Islet of Langerhans (tissue), 1 donor: ENCODE measurements at regions not wholly inside any gene's neighbourhood (a gene's known extent, or its start where the extent isn't known, plus 50 kb on each side); places are given as distances from the start of the nearest gene placed in this dataset.

Source experiments
- FAIRE-seq: peaks from one replicate; lab custom pipeline; 2011; peaks lifted over from hg19 to GRCh38; lab: Jason Lieb, UNC

DNA sequence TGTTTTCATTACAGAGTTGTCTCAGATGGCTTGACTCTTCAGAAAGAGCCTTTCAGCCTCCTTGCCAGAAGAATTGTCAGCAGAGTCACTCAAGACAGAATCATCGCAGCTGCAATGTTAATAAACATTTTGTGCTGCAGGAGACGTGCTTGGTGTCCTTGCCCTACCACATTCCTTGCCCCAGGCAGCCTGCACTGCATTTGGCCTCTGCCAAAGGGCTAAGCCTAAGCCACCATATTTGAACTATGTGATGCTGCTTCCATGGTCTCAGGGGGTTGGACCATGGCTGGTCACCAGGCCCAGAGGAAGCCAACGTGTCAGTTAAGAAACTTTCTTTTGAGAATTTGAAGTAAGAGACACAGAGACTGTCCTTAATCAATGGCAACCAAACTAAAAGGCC, 145.4 kb downstream of the ACTL7B start:
- FAIRE-seq: no peak

DNA sequence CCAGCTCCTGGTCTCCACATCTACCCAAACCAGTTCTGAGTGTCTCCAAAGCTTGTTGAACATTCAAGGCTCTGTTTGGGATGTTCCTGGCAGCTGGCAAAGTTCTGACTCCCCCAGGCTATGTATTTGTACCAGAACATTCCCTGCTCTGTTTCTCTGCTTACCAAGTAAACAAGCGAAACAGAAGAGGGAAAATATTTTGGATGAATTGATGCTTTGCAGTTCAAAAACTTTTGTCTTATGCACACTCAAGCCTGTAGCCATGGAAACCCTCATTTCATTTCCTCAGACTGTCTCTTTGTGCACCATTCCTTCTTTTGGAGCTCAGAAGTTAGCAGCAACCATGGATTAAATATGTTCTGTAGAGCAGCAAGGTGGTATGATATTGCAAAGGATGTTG, 145.8 kb downstream of the ACTL7B start:
- no peak for FAIRE-seq

DNA sequence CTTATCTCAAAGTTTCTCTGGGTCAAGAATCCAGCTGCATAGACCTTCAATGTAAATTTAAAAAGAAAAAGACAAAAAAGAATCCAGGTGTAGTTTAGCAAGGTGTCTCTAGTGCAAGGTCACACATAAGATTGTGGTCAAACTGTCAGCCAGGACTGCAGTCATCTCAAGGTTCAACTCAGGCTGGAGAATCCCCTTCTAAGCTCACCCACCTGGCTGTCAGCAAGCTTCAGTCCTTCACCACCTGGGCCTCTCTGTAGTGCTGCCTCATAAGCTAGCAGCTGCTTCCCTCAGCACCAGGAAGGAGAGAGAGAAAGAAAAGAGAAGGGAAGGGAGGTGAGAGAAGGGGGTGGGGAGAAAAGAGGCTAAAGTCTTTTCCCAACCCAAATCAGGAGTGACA, 146.7 kb downstream of the ACTL7B start:
- no peak for FAIRE-seq

DNA sequence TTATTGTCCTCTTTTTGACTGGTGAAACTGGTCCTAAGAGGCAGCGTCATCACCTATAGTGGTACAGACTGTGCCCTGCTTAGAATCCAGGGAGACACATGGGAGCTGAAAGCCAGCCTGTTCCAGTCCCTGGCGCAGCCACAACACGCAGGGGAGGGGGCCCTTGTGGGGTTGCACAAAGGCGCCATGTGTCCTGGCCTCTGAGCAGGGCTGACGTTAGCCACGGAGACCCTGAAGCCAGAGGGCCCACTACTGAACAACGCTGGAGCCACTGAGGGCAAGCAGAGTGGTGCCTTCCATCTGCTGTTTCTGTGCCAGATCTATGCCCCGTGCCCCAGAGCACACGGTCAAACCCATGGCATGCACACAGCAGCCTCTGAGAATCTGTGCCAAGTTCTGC, 147.3 kb downstream of the ACTL7B start:
- FAIRE-seq: no peak

DNA sequence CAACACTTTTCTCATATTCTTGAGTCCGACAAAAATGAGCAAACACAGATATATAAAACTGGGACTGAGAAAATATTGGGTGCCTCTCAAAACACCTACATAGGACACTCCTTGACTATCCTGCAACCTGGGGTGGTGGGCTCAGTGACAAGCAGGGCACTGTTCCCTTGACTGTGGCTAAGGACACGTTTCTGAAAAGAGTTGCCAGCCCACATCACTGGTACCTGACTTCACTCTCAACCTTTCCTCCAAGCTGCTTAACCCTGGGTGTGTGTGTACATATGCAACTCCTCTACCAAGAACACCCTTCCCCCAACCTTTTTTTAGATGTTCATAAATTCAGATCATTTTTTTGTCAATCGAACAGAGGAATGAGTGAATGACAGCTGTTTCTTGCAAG, 148.7 kb downstream of the ACTL7B start:
- no peak for FAIRE-seq

DNA sequence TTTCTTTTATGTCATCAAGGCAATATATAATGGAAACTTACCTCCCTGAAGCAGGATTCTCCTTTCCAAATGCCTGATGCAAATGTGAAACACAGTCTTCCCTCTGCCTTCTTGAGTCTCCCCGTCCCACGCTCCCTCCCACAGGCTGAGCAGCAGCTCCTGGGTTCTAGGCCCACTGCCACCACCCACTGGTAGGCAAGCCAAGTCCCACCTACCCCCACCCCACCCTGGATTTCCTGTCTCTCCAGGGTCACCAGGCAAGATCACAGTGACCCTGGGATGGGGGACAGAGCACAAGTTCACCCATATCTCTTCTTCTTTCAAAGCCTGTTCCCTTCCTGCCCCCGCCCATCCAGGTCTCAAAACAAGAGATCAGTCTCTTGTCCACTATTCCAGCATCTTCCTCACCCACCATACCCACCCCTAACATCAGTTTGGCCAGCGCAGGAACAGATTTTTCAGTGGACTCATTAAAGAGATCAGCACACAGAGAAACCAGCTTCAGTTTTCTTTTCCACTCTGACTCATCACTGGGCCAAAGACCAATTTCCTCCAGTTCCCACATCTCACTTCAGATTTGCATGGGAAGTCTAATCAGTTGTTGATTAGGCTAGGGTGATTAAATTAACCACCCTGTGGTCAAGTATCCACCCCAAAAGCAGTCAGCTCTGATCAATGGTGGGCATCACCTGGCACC, 151.5 kb downstream of the ACTL7B start:
- FAIRE-seq: no peak

DNA sequence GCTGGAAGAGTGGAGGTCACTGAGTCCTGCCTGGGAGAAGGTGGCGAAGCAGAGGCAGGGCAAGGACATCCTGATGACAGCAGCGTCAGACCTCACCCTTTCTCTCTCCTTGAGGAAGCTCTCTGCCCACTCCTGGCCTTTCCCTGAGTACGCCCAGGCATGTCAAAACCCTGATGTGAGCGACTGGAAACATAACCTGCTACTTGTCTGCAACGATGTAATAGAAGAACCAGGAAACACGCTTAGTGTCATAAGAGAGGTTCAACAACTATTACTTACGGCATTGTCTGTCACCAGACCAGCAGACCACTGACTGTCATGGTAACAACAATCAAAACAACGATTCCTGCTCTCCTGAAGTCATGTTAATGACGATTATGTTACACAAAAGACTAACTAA, 152.4 kb downstream of the ACTL7B start:
- FAIRE-seq: no peak

DNA sequence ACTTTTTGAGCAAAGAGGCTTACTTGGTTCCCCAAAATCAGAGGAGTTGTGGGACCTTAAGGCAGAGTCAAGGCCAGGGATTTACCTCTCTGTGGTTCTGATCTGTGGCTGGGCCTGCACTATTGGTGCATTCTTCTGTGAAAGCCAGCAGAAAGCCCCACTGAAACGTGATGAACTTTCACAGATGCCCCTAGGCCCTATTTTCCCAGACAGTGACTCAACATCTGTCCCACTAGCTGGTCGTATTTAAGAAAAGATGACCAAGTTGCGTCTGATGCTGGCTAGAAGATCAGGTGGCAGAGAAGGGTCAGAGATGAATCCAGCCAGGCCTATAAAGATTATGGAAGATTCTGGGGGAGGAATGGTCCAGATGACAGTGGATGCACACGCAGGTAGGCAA, 153.1 kb downstream of the ACTL7B start:
- FAIRE-seq: no peak

DNA sequence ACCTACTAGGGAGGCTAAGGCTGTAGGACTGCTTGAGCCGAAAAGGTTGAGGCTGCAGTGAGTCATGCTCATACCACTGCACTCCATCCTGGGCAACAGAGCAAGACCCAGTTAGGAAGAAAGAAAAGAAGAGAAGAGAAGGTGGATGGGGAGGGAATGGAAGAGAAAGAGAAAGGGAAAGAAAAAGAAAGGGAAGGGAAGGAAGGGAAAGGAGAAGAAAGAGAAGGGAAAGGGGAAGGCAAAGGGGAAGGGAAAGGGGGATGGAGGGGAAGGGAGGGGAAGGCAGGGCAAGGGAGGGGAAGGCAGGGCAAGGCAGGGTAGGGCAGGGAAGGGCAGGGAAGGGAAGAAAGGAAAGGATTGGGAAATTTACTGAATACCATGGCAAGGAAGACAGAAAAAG, 157.0 kb downstream of the ACTL7B start:
- no peak for FAIRE-seq

DNA sequence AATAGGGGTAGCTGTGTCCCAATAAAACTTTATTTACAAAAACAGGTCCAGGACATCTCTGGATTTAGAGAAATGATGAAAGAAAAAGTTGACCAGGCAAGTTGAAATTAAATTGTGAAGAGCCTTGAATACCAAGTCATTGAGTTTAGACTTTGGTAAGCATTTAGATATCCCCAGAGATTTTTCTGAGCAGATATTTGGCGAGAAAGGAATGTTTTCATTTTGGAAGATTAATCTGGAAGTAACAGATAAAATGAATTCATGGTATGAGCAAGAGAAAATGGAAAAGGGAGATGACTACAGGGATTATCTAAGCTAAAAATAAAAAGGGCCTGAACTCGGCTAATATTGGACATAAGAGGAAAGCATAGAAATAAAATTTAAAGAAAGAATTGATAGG, 157.6 kb downstream of the ACTL7B start:
- no peak for FAIRE-seq

DNA sequence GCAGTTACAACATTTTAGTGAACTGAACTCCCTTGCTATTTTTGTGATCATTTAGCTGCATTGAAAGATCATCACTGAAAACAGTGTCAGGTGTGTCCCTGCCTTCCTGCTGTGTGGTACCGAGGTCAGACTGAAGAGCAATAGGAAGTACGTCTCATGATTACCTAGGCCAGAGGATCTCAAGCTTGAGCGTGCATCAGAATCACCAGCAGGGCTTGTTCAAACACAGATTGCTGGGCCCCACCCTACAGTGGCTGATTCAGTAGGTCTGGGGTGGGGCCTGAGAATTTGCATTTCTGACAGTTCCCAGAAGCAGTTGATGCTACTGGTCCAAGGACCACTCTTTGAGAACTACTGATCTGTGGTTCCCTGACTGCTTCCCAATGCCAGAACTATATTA, 159.6 kb downstream of the ACTL7B start:
- no peak for FAIRE-seq

DNA sequence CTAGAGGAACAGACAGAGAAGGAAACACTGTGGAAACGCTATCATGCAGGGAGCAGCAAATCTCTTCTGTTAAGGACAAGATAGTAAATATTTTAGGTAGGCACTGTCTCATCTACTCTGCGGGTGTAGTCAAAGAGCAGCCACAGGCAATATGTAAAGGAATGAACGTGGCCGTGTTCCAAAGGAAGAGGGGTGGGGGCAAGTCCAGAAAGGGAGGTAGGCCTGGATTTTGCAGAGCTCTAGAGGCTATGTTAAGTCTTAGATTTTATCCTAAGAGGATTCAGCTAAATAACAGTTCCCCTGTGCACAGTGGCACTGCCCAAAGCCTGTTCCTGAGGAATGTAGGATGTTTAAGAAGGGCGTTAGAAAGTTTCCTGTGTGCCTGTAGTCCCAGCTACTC, 161.6 kb downstream of the ACTL7B start:
- no peak for FAIRE-seq

DNA sequence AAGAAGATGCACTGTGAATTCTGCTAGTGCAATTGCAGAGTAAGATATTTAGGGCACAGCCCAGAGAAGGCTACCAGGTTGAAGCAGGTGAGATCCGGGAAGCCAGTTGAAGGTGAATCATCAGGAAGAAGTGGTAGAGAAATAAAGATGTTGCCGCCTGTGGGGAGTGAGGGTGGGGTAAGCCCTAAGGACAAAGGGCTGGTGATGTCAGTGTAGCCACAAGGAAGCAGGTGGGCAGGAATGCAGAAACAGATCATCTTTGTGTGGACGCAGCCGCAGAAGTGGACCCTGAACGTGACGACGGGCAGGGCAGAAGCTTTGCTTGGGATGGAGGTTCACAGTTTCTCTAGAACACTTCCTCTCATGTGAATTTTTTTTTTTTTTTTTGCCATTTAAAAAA, 164.2 kb downstream of the ACTL7B start:
- no peak for FAIRE-seq

DNA sequence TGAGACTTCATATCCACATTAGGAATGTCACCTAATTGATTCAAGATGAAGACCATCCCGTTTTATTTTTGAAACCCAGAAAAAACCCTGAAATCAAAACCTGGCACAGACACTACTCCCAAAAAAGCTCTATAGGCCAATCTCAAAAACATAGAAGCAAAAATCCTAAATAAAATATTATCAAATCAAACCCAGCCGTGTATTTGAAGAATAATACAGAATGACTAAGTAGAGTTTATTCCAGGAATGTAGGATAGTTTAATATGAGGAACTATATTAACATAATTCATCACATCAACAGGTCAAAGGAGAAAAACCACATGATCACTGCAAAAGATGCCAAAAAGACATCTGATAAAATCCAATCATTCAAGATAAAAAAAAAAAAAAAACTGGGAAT, 167.1 kb downstream of the ACTL7B start:
- FAIRE-seq: no peak

DNA sequence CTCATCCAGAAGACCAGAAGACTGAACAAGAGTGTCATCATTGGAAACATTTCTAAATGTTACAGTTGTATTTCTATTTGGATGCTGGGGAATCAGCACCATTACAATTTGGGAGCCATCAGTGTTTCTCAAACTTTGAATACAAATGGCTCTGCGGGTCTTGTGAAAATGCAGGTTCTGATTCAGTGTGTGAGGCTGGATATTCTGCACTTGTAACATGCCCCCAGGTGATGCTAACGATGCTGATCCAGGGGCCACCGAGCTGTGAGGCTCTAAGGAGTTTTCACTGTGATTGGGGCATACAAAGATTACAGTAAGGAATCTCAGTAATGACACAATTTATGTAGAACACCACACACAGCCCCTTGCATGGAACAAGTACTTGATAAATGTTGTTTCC, 167.7 kb downstream of the ACTL7B start:
- no peak for FAIRE-seq

DNA sequence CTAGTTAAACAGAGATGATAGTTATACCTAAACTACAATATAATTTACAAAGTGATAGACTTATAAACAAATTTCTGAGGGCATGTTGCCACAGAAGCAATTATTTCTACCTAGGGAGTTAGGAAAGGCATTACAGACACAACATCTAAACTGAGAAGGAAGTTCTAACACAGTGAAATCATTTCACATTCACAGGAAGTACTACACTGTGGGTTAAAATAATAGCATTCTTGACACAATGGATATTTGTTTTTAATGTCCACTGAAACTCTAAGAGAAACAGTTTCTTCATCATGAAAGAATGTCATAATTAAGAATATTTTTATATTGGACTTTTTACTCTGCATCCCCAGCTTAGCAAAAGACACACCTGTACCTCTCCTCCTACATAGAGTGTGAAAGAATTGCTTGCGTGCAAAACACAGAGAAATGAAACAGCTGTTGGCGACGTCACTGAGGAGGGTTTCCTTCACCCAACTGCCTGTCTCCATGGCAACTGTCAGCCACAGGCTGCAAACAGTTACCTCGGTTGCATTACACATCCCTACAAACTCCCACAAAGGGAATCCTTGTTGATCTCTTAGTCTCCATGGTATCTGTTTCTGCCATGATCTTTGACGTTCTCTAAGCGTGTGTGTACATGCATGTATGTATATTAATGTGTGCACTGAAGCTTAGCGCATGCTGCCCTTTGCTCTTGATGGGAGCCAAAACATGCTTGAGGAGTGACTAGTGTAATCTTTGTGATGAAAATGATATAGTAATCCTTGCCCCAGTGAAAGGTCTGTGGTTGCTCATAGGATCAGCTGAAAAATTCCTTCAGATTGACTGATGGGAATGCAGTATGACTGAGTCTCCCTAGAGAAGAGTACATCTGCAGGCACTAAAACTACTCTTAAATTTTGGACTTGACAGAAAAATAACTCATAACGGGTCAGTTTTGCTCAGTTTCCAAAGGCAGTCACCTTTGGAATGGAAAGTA, 168.5 kb downstream of the ACTL7B start:
- no peak for FAIRE-seq

DNA sequence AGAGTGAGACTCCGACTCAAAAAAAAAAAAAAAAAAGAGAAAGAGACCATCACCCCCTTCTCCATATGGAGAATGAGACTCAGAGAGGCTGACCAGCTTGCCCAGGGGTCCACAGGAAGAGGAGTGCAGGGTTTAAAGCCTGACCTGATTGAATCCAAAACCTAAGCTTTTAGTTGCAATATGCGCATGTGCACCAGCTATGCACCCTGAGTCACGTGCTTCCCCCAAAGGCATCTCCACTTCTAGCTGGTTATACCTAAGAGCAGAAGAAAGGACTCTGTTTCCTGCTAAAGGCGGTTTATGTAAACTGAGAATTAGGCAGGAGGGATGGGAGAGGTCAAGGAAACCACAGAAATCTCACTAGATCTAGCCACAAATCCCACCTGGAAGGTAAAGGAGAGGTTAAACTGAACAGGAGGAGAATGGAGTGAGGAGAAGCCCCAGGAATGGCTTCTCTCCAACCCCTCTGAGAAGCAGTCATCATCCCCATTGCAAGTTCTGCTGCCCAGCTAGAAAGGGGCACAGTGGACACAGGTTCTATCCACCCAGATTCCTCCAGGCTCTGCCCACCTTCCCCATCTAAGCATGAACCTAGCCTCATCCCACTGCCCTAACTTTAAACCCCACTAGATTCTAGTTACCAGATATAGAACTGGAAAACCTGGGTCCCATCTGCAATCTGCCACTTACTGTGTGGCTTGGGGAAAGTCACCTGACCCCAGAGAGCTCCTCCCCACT, 171.3 kb downstream of the ACTL7B start:
- no peak for FAIRE-seq

DNA sequence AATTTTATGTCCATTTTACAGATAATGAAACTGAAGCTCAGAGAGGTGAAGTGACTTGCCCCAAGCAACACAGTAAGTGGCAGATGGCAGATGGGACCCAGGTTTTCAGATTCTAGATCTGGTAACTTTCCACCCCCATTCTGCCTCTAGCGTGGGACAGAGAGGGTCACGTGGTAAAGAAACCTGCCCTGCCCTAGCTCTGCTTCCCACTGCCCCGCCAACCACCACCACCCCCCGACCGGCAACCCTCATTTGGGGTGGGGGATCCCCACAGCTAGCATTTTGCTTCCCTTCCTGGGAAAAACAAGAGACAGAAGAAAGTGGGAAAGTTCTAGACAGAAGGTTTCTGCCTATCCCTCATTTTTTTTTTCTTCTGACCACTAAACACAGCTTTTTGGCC, 172.5 kb downstream of the ACTL7B start:
- no peak for FAIRE-seq

DNA sequence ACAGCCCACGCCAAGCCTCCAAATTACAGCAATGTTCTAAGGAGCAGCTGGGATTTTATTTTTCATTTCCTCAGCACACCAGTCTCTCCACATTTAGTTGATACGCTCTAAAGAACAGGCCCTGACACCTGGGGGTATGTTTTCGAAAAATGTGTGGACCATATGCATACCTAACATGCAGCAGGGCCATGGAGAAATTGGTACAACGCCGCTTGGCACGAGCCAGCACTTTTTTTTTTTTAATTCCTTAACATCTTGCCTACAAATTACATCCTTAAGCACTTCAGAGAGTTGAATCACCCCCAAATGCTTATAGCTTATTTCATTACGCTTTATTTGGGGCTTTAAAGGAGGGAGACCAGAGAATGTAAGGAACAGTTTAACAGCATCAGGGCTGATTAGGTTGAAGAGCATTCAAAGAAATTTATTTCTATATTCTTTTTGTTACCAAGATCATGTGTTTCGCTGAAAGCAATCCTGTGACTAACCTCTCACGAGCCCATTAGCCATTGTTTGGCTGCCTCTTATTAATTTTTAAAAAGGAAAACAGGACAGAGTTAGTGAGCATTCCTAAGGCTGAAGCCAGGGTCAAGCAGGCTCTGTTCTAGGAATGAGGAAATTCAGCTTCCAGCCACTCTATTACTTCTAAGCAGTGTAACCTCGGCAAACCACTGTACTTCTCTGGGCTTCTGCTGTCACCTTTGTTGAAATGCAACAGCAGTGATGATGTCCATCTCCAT, 173.8 kb downstream of the ACTL7B start:
- no peak for FAIRE-seq

DNA sequence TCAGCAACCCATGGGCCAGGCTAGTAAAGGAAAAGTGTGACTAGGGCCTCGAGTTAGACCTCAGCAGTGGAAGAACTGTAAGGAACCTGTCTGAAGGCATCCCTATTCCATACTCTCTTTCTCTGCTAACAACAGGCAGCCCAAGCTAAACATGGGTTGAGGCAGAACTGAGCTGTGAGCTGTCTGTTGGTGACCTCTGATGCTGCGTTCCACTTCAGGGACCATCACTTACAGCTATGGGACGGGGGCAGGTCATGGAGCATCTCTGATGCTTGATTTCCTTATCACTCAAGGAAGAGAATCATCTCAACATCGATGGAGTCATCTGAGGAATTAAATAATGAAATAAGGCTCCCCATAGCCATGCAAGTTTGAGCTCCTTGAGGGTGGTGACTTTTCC, 174.8 kb downstream of the ACTL7B start:
- no peak for FAIRE-seq

DNA sequence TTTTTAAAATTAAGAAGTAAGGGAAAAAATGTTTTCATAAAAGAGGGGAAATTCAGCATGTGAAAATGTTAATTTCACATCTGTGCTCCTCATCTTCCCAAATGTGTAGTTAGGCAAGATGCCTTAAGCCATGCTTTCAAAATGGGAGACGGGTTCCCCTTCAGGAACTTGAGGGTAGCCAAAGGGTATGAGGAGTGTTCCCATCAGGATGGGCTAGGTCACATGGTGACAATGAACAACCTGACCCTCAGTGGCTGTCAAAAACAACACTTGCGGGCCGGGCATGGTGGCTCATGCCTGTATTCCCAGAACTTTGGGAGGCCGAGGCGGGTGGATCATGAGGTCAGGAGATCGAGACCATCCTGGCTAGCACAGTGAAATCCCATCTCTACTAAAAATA, 178.0 kb downstream of the ACTL7B start:
- no peak for FAIRE-seq

DNA sequence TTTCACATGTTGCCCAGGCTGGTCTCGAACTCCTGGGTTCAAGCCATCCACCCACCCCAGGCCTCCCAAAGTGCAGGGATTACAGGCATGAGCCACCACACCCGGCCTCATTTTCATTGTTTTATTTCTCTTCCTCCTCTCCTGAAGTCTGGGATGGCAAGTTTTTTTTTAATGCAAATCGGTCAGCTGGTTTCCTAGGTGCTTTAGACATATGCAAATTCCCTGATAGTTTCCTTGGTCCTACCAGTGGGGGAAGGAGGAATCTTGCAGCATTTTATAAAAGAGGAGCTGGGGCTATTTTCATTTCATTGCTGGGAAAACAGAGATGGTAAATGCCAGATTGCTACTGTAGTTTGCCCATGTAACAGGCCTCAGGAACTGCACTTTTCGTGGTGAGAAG, 179.4 kb downstream of the ACTL7B start:
- FAIRE-seq: no peak
